NCI-H187 treated with DMSO at 0.1 percent for 48 hours (cell line): ENCODE measurements at regions not wholly inside any gene's neighbourhood (a gene's known extent, or its start where the extent isn't known, plus 50 kb on each side); places are given as distances from the start of the nearest gene placed in this dataset.

Experiments
- DNase-seq: peaks from one replicate; lab custom pipeline; 2025; lab: John Stamatoyannopoulos, UW

- DNase-seq: no peak
Observed at GRCh38 chr6:54440549-54440948, 132.3 kb downstream of the TINAG start.

- no peak for DNase-seq
Observed at GRCh38 chr6:54441020-54441419, 132.8 kb downstream of the TINAG start.

- no peak for DNase-seq
Observed at GRCh38 chr6:54441687-54442248, 133.5 kb downstream of the TINAG start.

- no peak for DNase-seq
Observed at GRCh38 chr6:54445207-54445606, 137.0 kb downstream of the TINAG start.

GRCh38 chr6:54448617-54449016, 140.4 kb downstream of the TINAG start:
- DNase-seq: no peak

GRCh38 chr6:54451516-54451915, 143.3 kb downstream of the TINAG start:
- no peak for DNase-seq

- no peak for DNase-seq
Observed at GRCh38 chr6:54463354-54464024, 155.2 kb downstream of the TINAG start.

GRCh38 chr6:54465649-54466300, 157.5 kb downstream of the TINAG start:
- no peak for DNase-seq

GRCh38 chr6:54467384-54467783, 159.1 kb downstream of the TINAG start:
- DNase-seq: no peak

GRCh38 chr6:54473328-54473727, 165.1 kb downstream of the TINAG start:
- DNase-seq: no peak

- DNase-seq: no peak
Observed at GRCh38 chr6:54474898-54475297, 166.7 kb downstream of the TINAG start.

GRCh38 chr6:54481091-54481490, 172.8 kb downstream of the TINAG start:
- DNase-seq: no peak

GRCh38 chr6:54491431-54491830, 183.2 kb downstream of the TINAG start:
- no peak for DNase-seq

- no peak for DNase-seq
Observed at GRCh38 chr6:54493138-54493537, 184.9 kb downstream of the TINAG start.

GRCh38 chr6:54503144-54503543, 194.9 kb downstream of the TINAG start:
- no peak for DNase-seq

- no peak for DNase-seq
Observed at GRCh38 chr6:54515013-54515412, 206.8 kb downstream of the TINAG start.

- no peak for DNase-seq
Observed at GRCh38 chr6:54515713-54516112, 207.5 kb downstream of the TINAG start.

- peak; percentile 2 for DNase-seq
Observed at GRCh38 chr6:54516321-54516720, 208.1 kb downstream of the TINAG start.

GRCh38 chr6:54519161-54519560, 210.9 kb downstream of the TINAG start:
- DNase-seq: no peak

- no peak for DNase-seq
Observed at GRCh38 chr6:54525731-54526130, 217.5 kb downstream of the TINAG start.

- DNase-seq: no peak
Observed at GRCh38 chr6:54533567-54533966, 225.3 kb downstream of the TINAG start.

- DNase-seq: no peak
Observed at GRCh38 chr6:54535568-54535967, 227.3 kb downstream of the TINAG start.

- DNase-seq: no peak
Observed at GRCh38 chr6:54541541-54541940, 233.3 kb downstream of the TINAG start.

GRCh38 chr6:54559136-54559535, 250.9 kb downstream of the TINAG start:
- no peak for DNase-seq
